Hepatic stellate cell (primary cell): ENCODE measurements at regions not wholly inside any gene's neighbourhood (a gene's known extent, or its start where the extent isn't known, plus 50 kb on each side); places are given as distances from the start of the nearest gene placed in this dataset.
"Not testable (repeated sequence)": the region's sequence is repeated elsewhere in the genome, so short reads cannot be mapped to it uniquely, and the experiment has no call there.

Source experiments
- DNase-seq: peaks from one replicate; pipeline ENCODE4 v3.0.0; 2011; ENCODE audit warnings: low spot score

DNA sequence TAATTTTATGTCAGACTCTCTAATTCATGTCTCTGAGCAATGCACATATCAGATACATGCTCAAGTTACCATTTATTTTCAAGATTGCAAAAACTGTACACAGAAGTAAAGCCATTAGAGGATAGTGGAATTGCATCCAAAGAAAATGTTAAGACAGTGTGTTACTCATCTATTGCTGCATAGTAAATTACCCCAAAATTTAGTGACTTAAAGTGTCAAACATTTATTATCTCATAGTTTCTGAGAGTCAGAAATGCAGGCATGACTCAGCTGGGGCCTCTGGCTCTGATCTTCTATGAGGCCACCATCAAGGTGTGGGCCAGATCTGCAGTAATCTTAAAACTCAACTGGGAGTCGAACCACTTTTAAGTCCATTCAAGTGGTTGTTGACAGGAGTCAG lies 275.2 kb downstream of the QDPR start:
- no peak for DNase-seq

DNA sequence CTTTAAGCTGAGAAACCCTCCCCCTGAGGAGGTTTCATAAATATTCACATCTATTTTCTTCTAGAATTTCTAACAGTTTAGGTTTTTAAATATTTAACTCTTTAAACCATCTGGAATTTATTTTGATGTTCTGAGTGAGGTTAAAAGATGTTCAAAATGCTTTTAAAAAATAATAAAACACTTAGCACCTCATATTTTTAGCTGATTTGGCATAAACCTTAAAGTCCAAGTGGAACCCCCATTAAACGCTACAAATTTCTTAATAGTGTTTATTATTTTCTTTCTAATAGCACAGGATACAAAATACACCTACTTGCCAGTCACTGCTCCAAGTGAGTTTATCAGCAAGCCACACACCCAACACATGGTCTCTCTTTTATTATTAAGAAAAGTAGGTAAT lies 277.2 kb downstream of the QDPR start:
- no peak for DNase-seq

DNA sequence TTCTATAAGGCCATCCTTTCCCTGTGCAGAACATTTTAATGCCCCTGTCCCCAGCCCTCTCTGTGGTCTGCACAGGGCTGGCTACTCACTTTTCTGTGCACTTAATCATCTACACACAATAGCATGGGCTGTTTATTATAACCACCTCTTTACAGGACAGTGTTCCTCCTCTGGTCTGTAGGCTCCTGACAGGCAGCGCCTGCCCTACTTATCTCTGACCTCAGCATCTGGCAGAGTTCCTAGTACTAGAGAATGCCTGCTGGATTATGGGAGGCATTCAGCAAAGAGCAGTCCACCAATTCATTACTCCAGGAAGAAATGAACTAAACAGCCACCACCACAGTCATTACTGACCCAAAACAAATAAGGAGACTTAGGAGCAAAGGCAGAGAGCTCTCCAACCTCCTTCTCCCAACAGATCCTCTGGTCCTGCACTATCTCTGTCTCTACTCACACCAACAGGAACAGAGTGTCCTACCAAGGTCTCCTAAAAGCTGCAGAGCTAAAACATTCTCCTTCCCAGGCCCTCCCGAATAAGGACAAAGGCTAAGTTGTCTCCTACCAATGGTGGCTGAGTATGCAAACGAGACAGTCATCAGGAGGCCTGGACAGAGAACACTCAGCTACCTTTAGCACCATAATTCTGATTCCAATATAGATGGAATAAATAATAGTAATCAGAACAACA lies 279.2 kb downstream of the QDPR start:
- peak; percentile 42 for DNase-seq

DNA sequence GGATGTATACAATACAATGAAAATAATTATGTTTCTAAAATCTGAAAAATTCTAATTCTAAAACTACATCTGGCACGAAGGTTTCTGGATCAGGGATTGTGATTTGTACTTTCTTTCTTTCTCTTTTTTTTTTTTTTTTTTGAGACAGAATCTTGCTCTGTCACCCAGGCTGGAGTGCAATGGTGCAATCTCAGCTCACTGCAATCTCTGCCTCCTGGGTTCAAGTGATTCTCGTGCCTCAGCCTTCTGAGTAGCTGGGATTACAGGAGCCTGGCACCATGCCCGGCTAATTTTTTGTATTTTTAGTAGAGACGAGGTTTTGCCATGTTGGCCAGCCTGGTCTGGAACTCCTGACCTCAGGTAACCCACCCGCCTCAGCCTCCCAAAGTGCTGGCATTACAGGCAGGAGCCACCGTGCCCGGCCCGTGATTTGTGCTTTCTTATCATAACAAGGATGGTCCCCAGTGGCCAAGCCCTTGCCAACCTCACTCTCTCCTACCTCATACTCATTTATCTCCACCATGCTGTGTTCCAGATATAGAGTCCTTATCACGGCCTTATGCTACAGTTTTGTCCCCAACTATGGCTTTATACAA lies 279.9 kb downstream of the QDPR start:
- not testable (repeated sequence) for DNase-seq

DNA sequence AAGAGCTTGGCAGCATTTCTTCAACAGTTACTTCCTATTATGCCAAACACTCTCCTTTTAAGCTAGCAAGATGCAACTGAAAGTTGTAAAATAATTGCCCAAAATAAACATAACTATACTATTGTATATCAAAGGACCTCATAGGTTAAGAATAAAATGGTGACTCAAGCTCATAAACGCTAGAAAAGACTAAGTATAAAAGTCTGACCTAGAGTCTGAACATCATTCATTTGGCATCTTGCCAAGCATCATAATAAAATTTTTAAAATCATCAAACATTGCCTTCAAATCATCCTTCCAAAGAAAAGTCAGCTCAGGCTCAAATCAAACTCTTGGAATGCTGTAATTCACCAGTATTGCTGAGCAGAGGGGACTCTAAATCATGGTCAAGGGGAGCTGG lies 281.2 kb downstream of the QDPR start:
- no peak for DNase-seq

DNA sequence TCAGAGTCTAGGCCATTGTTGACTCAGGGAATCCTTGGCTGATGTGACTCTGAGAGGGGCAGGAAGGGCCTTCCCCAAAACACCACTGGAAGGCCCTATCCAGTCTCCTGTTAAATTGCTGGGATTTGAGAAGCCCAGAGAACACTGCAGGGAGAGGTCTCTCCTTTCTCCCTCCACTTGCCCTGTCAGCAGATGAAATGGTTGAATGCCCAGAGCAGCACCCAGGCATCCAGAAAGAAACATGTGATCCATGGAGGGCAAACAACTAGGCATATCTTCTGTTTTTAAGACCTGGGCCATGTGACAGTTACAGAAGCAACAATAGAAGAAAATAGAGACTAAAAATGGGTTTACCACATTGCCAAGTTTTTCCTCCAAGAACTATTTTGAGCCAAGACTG lies 291.1 kb downstream of the QDPR start:
- no peak for DNase-seq

DNA sequence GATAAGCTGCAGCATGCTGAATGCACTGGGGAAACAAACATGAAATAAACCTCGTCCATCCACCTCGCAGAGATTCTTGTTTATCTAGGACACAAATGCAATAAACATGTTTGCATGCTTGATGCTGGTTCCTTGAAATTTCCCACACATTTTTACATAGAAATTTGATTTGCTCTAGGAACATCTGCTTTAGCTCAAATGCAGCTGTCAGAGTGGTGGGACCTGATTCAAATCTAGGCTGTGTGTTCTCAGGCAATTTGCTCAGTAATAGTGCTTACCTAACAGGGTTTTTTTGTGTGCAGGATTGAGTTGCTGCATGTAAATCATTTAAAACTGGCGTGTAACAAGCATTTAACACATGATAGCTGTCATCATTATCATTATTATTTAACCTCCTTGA lies 293.1 kb downstream of the QDPR start:
- DNase-seq, result no peak

DNA sequence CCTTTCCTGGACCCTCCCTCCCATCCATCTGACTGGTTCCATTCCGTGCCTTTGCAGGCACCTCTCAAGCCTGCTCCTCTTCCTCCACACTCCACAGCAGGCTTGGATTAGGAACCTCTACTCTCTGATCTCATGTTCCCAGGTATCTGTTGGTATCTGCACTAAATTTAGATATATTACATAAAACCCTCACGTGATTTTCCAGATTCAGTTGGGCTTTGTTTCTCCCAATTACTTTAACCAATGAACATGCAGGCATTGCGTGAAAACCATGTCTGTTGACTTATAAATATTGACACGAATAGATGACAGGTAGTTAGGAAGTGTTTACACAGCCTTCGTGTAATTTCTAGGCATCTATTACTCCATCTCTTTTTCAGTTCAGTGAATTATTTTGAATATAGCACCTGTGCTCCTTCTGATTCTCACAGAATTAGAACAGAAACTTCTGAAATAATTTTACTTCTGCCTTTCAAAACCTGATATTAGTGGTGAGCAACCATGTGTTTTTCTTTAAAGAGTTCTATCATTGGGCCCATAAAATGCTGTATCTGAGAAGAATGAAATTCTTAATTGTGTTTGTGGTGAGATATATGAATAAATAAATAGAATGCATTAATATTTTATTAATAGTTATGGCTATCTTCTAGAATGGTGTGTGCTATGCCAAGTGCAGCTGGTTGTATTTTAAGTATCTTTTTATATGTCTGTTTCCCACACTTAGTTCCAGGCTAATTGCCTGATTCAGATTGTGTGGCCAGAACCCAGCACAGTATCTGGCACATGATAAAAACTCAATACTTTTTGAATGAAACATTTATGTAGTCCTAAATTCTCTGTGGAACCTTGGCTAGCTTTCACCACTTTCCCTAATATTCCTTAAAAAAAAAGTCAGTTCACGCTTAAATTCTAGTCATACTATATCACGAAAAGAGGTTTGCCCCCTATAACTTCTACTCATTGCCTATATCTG lies 304.8 kb downstream of the QDPR start:
- DNase-seq, result no peak

DNA sequence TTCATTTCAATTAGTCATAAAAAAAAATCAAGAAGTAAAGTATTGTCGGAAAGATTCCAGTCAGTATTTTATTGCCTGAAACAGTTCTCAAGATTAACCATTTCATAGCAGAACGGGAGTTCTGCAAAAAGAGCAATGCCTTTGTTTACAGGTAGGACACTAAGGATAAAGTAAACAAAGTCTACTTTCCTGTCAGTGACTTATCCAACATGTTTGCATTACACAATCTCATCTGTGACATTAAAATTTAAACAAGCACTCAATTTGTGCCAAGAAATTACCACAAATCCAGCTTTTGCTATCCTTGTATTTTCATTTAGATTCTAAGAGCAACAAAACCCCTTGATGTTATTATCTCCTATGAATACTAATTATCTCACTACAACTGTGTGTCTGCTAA lies 306.5 kb upstream of the LDB2 start:
- no peak for DNase-seq

DNA sequence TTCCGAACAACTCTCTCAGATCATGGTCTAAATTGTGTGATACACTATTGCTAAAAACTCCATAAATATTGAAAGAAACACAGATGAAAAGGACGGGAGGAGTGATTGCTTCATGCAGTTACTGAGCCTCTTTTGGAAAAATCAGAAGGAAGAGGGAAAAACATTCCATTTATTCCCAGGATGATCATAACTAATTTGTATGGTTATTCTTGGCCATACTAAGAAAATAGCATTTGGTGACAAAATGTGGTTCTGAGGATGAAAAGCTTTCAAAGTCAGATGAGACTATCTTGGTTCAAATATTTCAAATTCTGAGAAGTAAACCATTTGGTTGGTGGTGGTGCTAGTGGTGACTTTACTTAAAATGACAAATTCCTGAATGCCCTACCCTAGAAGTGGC lies 305.4 kb upstream of the LDB2 start:
- no peak for DNase-seq

DNA sequence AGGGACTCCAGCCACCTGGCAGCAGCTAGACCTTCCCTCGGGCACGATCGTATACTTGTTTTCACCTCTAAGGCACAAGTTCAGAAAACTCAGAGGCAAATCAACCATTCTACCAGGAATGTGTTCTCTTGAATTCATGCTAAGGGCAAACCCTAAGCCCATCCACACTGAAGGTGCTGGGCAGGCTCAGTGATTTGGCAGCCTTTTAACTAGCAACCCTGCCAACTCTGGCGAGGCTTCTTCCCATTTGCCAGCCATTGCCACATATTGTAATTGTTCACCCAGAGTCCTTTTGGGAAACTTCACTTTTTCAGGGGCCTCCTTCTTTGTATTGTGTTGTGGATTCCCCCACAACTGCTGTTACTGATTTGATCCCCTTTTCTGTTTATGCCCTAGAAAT lies 298.6 kb upstream of the LDB2 start:
- no peak for DNase-seq

DNA sequence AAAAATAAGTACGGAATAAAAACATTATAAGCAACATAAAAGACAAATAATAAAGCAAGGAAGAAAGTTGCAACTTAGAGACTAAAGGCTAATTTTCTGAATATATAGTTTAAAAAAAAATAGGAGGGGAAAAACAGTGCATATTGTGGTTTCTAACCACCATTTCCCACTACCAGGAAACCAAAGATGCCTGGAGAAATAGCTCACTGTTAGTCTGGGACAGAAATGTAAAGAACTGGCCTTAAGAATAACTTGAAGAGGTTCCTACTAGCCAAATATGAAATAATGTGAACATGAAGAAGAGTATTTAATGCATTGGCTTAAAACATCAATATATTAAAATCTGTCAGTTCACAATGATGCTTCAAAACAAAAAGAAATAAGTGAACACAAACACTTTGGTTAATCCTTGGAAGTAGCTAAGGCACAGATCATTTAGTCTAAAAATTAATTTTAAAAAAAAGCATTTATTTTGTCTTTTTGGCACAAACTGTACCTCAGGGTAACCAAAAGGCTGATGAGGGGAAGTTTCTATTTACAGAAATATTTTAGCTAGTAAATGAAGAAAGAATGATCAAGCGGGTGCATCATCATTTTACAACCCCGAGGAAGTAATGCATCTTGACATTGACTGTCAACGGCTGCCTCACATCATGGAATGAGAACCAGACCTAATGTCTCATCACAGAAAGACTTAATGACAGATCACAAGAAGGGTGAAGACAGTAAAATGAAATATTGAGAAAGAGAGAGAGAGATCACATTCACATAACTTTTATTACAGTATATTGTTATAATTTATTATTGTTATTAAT lies 297.2 kb upstream of the LDB2 start:
- no peak for DNase-seq

DNA sequence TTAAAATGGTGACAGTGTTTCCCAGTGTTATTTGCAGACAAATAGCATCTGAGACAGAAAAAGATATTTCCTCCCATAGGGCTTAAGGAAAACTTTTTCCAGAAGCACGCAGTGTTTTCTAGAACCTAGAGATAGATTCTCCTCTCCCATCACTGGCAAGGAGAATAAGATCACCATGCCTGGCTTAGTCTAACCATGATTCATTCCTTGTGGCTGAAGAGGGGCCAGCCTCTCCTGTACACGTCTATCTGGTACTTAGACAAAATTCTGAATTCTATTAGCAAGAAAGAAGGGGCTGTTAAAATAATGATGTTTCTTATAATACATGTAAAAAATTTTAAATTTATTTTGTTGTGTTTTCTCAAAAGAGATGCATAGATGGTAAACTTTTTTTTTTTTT lies 296.1 kb upstream of the LDB2 start:
- no peak for DNase-seq

DNA sequence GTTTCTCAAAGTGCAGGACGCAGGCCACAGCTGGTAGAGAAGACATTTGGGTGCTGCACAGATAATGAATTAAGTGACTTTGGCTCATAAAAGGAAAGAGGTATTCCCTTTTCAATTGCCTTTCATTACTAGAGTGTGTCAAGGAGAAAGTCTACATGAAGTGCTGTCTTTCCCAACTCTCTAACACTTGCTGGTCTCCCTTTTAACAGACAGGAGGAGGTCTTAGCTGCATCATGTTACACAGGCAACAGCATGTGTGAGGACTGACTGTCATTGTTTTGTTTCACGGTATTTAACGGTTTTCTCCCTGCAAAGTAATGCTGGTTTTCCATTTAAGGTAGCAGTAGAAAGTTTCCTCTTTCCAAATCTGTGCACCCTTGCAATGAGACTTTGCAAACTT lies 291.3 kb upstream of the LDB2 start:
- no peak for DNase-seq

DNA sequence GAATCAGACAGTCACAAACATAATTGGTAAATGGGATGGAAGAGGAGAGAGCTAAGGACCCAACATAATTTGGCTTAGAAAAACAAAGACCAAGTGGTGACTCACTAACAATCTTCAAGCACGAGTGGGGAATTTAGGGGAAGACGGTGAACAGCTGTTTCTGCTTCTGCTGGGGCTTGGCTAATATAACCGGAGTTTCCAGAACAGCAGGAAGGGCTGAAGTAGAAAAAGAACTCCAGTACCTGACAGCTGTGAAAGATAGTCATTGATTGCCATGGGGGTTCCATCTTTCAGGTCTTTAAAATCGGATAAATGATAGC lies 290.9 kb upstream of the LDB2 start:
- peak; percentile 31 for DNase-seq

DNA sequence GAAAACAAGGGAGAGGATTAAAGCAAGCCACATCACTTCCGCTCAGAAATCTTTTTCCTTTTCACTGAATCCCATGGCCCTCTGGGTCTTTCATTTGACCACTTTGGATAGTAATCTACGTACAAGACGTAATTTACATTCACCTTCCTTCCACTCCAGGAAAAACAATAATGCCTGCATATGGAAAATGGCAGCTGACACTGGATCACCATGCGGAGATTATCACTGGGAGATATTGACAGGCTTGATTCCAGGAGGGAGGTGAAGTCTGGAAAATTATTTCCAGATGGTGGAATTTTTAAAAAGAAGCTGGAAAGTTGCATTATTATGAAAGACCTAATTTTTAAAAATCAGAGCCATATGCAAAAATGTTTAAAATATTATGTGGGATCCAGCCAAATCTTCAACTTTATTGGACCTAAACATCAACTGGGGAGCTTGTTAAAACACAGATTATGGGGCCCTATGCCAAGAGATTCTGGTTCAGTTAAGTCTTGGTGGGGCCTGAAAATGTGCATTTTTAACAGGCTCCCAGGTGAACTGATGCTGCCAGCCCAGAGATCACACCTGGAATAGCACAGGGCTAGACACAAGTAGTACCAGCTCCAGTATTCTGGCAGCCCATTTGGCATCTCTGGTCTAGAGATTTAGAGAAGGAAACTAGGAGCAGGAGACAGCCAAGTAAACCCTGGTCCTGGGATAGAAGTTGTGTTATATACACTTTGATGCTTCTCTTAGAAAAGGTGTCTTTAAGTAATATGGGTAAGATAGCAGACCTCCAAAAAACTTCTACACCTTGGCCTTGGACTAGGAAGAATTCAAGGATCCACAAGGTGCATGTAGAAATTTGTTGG lies 290.3 kb upstream of the LDB2 start:
- DNase-seq, result no peak

DNA sequence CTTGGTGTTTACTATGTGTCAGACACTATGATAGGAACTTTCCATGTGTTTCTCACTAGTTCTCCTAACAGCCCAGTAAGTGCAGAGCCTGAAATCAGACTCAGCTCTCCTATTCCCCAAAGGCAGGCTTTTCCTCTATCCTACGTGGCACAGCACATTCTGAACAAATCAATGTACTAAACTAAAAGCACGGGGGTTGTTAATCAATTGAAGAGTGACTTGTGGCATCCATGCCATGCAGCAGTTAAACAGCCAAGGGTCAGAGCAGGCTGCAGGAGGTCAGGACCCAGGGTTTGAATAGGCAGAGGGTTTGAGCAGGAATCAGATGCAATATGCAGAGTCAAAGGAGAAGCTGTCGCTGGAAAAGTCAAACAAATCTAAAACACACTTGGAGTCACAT lies 289.7 kb upstream of the LDB2 start:
- no peak for DNase-seq

DNA sequence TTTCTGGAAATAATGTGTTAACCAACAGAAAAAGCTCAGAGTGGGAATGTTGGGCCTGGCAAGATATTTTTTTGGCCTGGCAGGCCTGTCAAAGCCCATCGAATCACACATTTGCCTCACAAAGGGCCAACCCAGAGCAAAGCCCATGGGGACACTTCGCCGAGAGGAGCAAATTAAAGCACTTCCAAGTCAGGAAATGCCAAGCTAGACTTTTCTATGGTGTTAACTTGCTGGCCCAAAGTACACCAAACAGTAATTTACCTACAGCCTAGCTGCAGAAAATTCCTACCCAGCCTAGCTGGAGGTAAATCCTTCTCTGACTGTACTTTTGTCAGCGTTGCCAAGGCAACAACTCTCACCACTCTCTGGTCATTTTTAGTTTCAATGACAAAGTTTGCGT lies 288.6 kb upstream of the LDB2 start:
- no peak for DNase-seq

DNA sequence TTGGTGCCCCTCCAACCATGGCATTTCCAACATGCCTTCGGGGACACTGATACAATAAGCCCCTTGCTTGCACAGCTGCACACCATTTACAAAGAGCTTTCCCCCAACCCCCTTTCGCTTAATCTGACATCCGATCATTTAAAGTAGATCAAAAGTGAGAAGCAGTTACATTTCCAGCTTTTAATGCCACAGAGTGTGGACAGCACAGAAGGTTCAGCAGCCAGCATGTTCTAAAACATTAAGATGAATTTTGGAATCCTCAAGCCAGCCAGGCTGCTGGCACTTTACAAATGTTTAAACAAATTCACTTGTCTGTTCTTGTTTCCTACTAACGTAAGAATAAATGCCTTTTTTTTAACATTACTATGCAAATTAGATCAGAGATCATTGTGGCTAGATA lies 284.4 kb upstream of the LDB2 start:
- DNase-seq, result no peak

DNA sequence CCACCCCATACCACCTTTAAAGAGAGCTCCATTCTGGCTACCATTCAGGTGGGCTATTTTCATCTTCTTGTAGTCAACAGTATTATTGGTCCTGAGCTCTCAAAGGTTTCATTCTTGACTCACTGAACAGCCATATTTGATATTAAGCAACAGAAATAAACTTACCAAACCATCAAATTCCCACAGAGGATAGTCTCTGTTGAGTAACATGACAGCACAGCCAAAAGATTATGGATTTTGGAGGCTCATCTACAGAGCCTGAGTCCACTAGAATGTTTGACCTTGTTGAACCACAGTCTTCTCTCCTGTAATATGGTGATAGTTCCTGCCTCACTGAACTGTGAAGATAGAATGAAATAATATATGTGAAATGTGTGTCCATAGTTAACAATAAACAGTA lies 276.3 kb upstream of the LDB2 start:
- no peak for DNase-seq

DNA sequence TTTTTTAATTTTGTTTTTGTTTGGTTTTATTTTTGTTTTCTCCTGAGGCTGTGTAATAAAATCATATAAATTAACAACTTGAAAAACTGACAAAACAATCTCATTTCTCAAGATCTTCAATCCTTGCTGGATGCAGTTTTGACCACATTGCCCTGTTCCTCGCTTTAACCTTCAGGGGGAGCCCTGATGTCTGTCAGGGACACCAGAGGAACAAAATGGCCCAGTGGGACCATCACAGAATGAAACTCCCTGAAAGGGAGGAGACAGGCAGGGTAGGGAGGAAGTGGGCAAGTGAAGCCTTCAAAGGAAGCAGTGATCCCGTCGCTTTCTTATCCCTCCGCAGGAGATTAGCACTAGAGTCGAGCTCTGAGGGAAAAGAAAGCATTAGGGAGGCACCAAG lies 274.9 kb upstream of the LDB2 start:
- no peak for DNase-seq

DNA sequence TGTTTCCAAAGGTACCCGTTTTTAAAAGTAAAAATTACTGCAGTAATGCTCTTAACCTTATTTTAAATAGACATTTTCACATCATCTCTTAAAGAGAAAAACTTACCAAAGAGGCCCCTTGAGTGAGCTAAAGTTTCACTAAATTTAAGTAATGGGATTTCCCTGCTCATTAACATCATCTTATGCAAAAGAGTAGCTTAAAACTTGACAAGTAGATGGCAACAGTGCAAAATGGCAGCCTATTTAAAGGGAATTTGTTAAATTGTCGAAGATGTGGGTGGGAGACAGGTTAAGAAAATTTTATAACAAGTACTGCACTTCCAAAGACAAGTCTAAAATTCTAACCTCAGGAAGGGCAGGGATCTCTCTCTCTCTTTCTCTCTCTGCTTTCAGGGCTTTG lies 271.7 kb upstream of the LDB2 start:
- DNase-seq, result no peak
